GM12874 (cell line): ENCODE measurements at regions not wholly inside any gene's neighbourhood (a gene's known extent, or its start where the extent isn't known, plus 50 kb on each side); places are given as distances from the start of the nearest gene placed in this dataset.

Source experiments
- CTCF ChIP-seq: IDR thresholded peaks from 2 replicates; pipeline ENCODE4 v1.5.1; 2011; ENCODE audit warnings: low read depth, mild to moderate bottlenecking, control low read depth, low read length, moderate library complexity; ENCODE audit not compliant: insufficient read depth

GRCh38 chr5:101860563-101860962 is 435.5 kb downstream of the SLCO4C1 start:
- TF ChIP-seq CTCF = no peak

- no peak for TF ChIP-seq CTCF
These were observed 435.9 kb downstream of the SLCO4C1 start for GRCh38 chr5:101860145-101860544.

GRCh38 chr5:101846496-101846895 is 449.6 kb downstream of the SLCO4C1 start:
- TF ChIP-seq CTCF = no peak

GRCh38 chr5:101843055-101843454 is 453.0 kb downstream of the SLCO4C1 start:
- TF ChIP-seq CTCF = no peak

GRCh38 chr5:101838435-101838834 is 457.6 kb downstream of the SLCO4C1 start:
- TF ChIP-seq CTCF = no peak

GRCh38 chr5:101829255-101829654 is 466.8 kb downstream of the SLCO4C1 start:
- TF ChIP-seq CTCF = no peak

- TF ChIP-seq CTCF = no peak
These were observed 484.6 kb downstream of the SLCO4C1 start for GRCh38 chr5:101811466-101811865.

GRCh38 chr5:101806410-101806809 is 489.7 kb downstream of the SLCO4C1 start:
- no peak for TF ChIP-seq CTCF
